Vagina (tissue), 2 donors: ENCODE measurements at regions not wholly inside any gene's neighbourhood (a gene's known extent, or its start where the extent isn't known, plus 50 kb on each side); places are given as distances from the start of the nearest gene placed in this dataset.

ENCODE experiments used
- DNase-seq, 2 donors: peaks; one replicate each; pipeline ENCODE4 v3.0.0-alpha.2; 2017; ENCODE audit errors: extremely low spot score in 2 of 2
- H3K27ac ChIP-seq: fragments of 200-600 bp; sonication (generic); one replicate; pipeline ENCODE4 v1.5.1; 2019
- H3K27me3 ChIP-seq: fragments of 200-600 bp; sonication (generic); one replicate; pipeline ENCODE4 v1.5.1; 2019
- H3K36me3 ChIP-seq, 2 donors: fragments of 200-600 bp; sonication (generic); one replicate each; pipeline ENCODE4 v1.5.1; 2017 to 2019
- H3K4me1 ChIP-seq: fragments of 200-600 bp; sonication (generic); one replicate; pipeline ENCODE4 v1.5.1; 2019
- H3K4me3 ChIP-seq, 2 donors: fragments of 200-600 bp; sonication (generic); 1 replicate in 1 of 2; 2 replicates in 1 of 2; pipeline ENCODE4 v1.5.1; 2016 to 2019
- H3K9me3 ChIP-seq: fragments of 200-600 bp; sonication (generic); one replicate; pipeline ENCODE4 v1.5.1; 2019
- CTCF ChIP-seq, 3 experiments: fragments of 450-650 bp in 2 of 3; fragments of 200-600 bp in 1 of 3; sonication (generic) in 1 of 3; IDR thresholded peaks; one replicate each; pipeline ENCODE4 v1.5.1; 2017 to 2019; ENCODE audit warnings: antibody characterized with exemption in 3 of 3, mild to moderate bottlenecking in 2 of 3, moderate library complexity in 2 of 3
- POLR2A ChIP-seq, 2 donors: fragments of 450-650 bp; IDR thresholded peaks; one replicate each; pipeline ENCODE4 v1.6.1; 2017; ENCODE audit warnings: antibody characterized with exemption in 2 of 2, mild to moderate bottlenecking in 2 of 2, moderate library complexity in 2 of 2
- POLR2AphosphoS5 ChIP-seq, 2 donors: sonication (generic); formaldehyde crosslinking; IDR thresholded peaks; one replicate each; pipeline ENCODE4 v1.9.0; 2017; ENCODE audit warnings: antibody characterized with exemption in 2 of 2, mild to moderate bottlenecking in 2 of 2, low read depth in 1 of 2; ENCODE audit not compliant: insufficient read depth in 1 of 2
- intact Hi-C: fragments of 100-400 bp; cut with DNase I; formaldehyde crosslinking; loops from one replicate; pipeline ENCODE4 v1.15.1; 2023

GRCh38 chr2:66301767-66302140, 133.2 kb upstream of the MEIS1 start:
- intact Hi-C loops: loop anchor here (10.0 kb wide), 1 partner anchor 283 kb away; no protein-coding TSS in a partner anchor
- Histone ChIP-seq H3K27ac (no peak overlapping the region), H3K27me3 (no peaks in the 10 kb centered on the region), H3K9me3 (no peaks in the 10 kb centered on the region), H3K4me1 (peaks cover 14% of the 10 kb centered on the region), H3K4me3 (no peak overlapping the region), H3K36me3 (no peaks in the 10 kb centered on the region)
- no peak for DNase-seq
- no peak for TF ChIP-seq CTCF (IDR thresholded peaks at IDR 0.05)
- no peak for TF ChIP-seq POLR2AphosphoS5 (IDR thresholded peaks at IDR 0.05; ENCODE audit: insufficient read depth in 1 of 2, low read depth in 1 of 2)
- no peak for TF ChIP-seq POLR2A (IDR thresholded peaks at IDR 0.05)

GRCh38 chr2:66301022-66301766, 133.7 kb upstream of the MEIS1 start:
- no peaks in the 10 kb centered on the region for H3K36me3 ChIP-seq
- no peaks in the 10 kb centered on the region for H3K9me3 ChIP-seq
- no peak for DNase-seq
- peaks cover 9% of the 10 kb centered on the region for H3K4me1 ChIP-seq
- H3K27ac ChIP-seq: no peak overlapping the region
- intact Hi-C loops: loop anchor here (10.0 kb wide), 1 partner anchor 284 kb away; no protein-coding TSS in a partner anchor
- no peaks in the 10 kb centered on the region for H3K27me3 ChIP-seq
- TF ChIP-seq POLR2AphosphoS5 (IDR thresholded peaks at IDR 0.05; ENCODE audit: insufficient read depth in 1 of 2, low read depth in 1 of 2) (no peak), POLR2A (IDR thresholded peaks at IDR 0.05) (no peak), CTCF (IDR thresholded peaks at IDR 0.05) (no peak)
- no peak overlapping the region for H3K4me3 ChIP-seq

GRCh38 chr2:66283787-66284186, 151.1 kb upstream of the MEIS1 start:
- Histone ChIP-seq H3K27ac (no peak overlapping the region), H3K36me3 (no peaks in the 10 kb centered on the region), H3K4me1 (no peaks in the 10 kb centered on the region), H3K4me3 (no peak overlapping the region), H3K27me3 (no peaks in the 10 kb centered on the region), H3K9me3 (no peaks in the 10 kb centered on the region)
- DNase-seq: no peak
- TF ChIP-seq POLR2AphosphoS5 (IDR thresholded peaks at IDR 0.05; ENCODE audit: insufficient read depth in 1 of 2, low read depth in 1 of 2): no peak
- no peak for TF ChIP-seq POLR2A (IDR thresholded peaks at IDR 0.05)
- TF ChIP-seq CTCF (IDR thresholded peaks at IDR 0.05): no peak
- intact Hi-C loops: no loop called here

- DNase-seq: no peak
- no peaks in the 10 kb centered on the region for H3K4me1 ChIP-seq
- no peak for TF ChIP-seq POLR2A (IDR thresholded peaks at IDR 0.05)
- TF ChIP-seq POLR2AphosphoS5 (IDR thresholded peaks at IDR 0.05; ENCODE audit: insufficient read depth in 1 of 2, low read depth in 1 of 2): no peak
- no peak for TF ChIP-seq CTCF (IDR thresholded peaks at IDR 0.05)
- H3K27ac ChIP-seq: no peak overlapping the region
- H3K9me3 ChIP-seq: no peaks in the 10 kb centered on the region
- H3K36me3 ChIP-seq: no peaks in the 10 kb centered on the region
- H3K4me3 ChIP-seq: no peak overlapping the region
- intact Hi-C loops: no loop called here
- no peaks in the 10 kb centered on the region for H3K27me3 ChIP-seq
Observed at GRCh38 chr2:66281980-66282379, 152.9 kb upstream of the MEIS1 start.

GRCh38 chr2:66279024-66279423, 155.9 kb upstream of the MEIS1 start:
- intact Hi-C loops: no loop called here
- Histone ChIP-seq H3K4me1 (no peaks in the 10 kb centered on the region), H3K4me3 (no peak overlapping the region), H3K9me3 (no peaks in the 10 kb centered on the region), H3K27me3 (no peaks in the 10 kb centered on the region), H3K27ac (no peak overlapping the region), H3K36me3 (no peaks in the 10 kb centered on the region)
- no peak for TF ChIP-seq POLR2A (IDR thresholded peaks at IDR 0.05)
- TF ChIP-seq CTCF (IDR thresholded peaks at IDR 0.05): no peak
- no peak for TF ChIP-seq POLR2AphosphoS5 (IDR thresholded peaks at IDR 0.05; ENCODE audit: insufficient read depth in 1 of 2, low read depth in 1 of 2)
- DNase-seq: no peak
